H9 (cell line): ENCODE measurements at regions not wholly inside any gene's neighbourhood (a gene's known extent, or its start where the extent isn't known, plus 50 kb on each side); places are given as distances from the start of the nearest gene placed in this dataset.

Experiments
- DNase-seq: peaks from one replicate; pipeline ENCODE4 v3.0.0-alpha.2; 2017
- H2AFZ ChIP-seq: one replicate; pipeline ENCODE4 v1.6.1; 2013; ENCODE audit warnings: mild to moderate bottlenecking, low read length, control low read depth, moderate library complexity
- H2AK5ac ChIP-seq: 2 replicates; pipeline ENCODE4 v1.6.1; 2013; ENCODE audit warnings: low read length, control low read depth, mixed read lengths; ENCODE audit not compliant: insufficient read length
- H2BK120ac ChIP-seq: one replicate; pipeline ENCODE4 v1.6.1; 2013; ENCODE audit warnings: low read depth, mild to moderate bottlenecking, low read length, control low read depth, inconsistent platforms; ENCODE audit not compliant: poor library complexity, severe bottlenecking
- H2BK12ac ChIP-seq: 2 replicates; pipeline ENCODE4 v1.6.1; 2013; ENCODE audit warnings: low read length, control low read depth, mixed read lengths, low read depth; ENCODE audit not compliant: insufficient read length
- H2BK15ac ChIP-seq: 2 replicates; pipeline ENCODE4 v1.6.1; 2013; ENCODE audit warnings: low read depth, low read length, control low read depth
- H2BK20ac ChIP-seq: one replicate; pipeline ENCODE4 v1.6.1; 2013; ENCODE audit warnings: low read depth, mild to moderate bottlenecking, low read length, control low read depth, inconsistent platforms; ENCODE audit not compliant: poor library complexity, severe bottlenecking
- H2BK5ac ChIP-seq: 2 replicates; pipeline ENCODE4 v1.6.1; 2013; ENCODE audit warnings: low read length, control low read depth, mixed read lengths; ENCODE audit not compliant: insufficient read length
- H3K14ac ChIP-seq: 2 replicates; pipeline ENCODE4 v1.6.1; 2013; ENCODE audit warnings: low read length, control low read depth; ENCODE audit not compliant: insufficient read depth
- H3K18ac ChIP-seq: 2 replicates; pipeline ENCODE4 v1.6.1; 2013; ENCODE audit warnings: low read depth, mild to moderate bottlenecking, mixed read lengths, low read length, control low read depth; ENCODE audit not compliant: insufficient read length
- H3K23ac ChIP-seq: 2 replicates; pipeline ENCODE4 v1.6.1; 2013; ENCODE audit warnings: low read length, control low read depth, mixed read lengths, low read depth; ENCODE audit not compliant: insufficient read length
- H3K23me2 ChIP-seq: 2 replicates; pipeline ENCODE4 v1.6.1; 2013; ENCODE audit warnings: low read depth, mild to moderate bottlenecking, mixed read lengths, low read length, control low read depth; ENCODE audit not compliant: insufficient read length, poor library complexity, severe bottlenecking
- H3K27ac ChIP-seq: 2 replicates; pipeline ENCODE4 v1.5.1; 2013; ENCODE audit warnings: low read length, control low read depth, mixed read lengths, low read depth; ENCODE audit not compliant: insufficient read length
- H3K27me3 ChIP-seq: 2 replicates; pipeline ENCODE4 v1.6.1; 2013; ENCODE audit warnings: low read length, control low read depth, inconsistent platforms; ENCODE audit not compliant: insufficient read depth
- H3K4ac ChIP-seq: 2 replicates; pipeline ENCODE4 v1.6.1; 2013; ENCODE audit warnings: low read depth, mild to moderate bottlenecking, control low read depth, inconsistent platforms, low read length, moderate library complexity
- H3K4me1 ChIP-seq: 2 replicates; pipeline ENCODE4 v1.6.1; 2013; ENCODE audit warnings: low read length, control low read depth, inconsistent platforms; ENCODE audit not compliant: insufficient read depth
- H3K4me2 ChIP-seq: 2 replicates; pipeline ENCODE4 v1.6.1; 2013; ENCODE audit warnings: low read length, control low read depth, mixed read lengths; ENCODE audit not compliant: insufficient read length, insufficient read depth
- H3K56ac ChIP-seq: 2 replicates; pipeline ENCODE4 v1.6.1; 2013; ENCODE audit warnings: low read depth, mild to moderate bottlenecking, mixed read lengths, low read length, control low read depth; ENCODE audit not compliant: insufficient read length
- H3K79me1 ChIP-seq: 2 replicates; pipeline ENCODE4 v1.6.1; 2013; ENCODE audit warnings: low read depth, mild to moderate bottlenecking, moderate library complexity, low read length, control low read depth, inconsistent platforms; ENCODE audit not compliant: insufficient read depth, poor library complexity, severe bottlenecking
- H3K79me2 ChIP-seq: 2 replicates; pipeline ENCODE4 v1.6.1; 2013; ENCODE audit warnings: low read length, control low read depth, inconsistent platforms; ENCODE audit not compliant: insufficient read depth
- H3K9ac ChIP-seq: 2 replicates; pipeline ENCODE4 v1.6.1; 2013; ENCODE audit warnings: low read length, control low read depth, mixed read lengths; ENCODE audit not compliant: insufficient read length; ENCODE audit errors: extremely low read depth
- H3K9me3 ChIP-seq: one replicate; pipeline ENCODE4 v1.6.1; 2013; ENCODE audit warnings: low read depth, low read length, inconsistent platforms; ENCODE audit not compliant: control insufficient read depth
- H3T11ph ChIP-seq: one replicate; pipeline ENCODE4 v1.6.1; 2013; ENCODE audit warnings: mild to moderate bottlenecking, low read length, control low read depth, inconsistent platforms
- H4K20me1 ChIP-seq: one replicate; pipeline ENCODE4 v1.6.1; 2013; ENCODE audit not compliant: control insufficient read depth, insufficient read length, insufficient read depth
- H4K5ac ChIP-seq: 2 replicates; pipeline ENCODE4 v1.6.1; 2013; ENCODE audit warnings: low read depth, mild to moderate bottlenecking, mixed read lengths, low read length, control low read depth; ENCODE audit not compliant: insufficient read length
- H4K8ac ChIP-seq: replicated peaks from 2 replicates; pipeline ENCODE4 v1.6.1; 2013; ENCODE audit warnings: low read length, control low read depth, mixed read lengths, low read depth; ENCODE audit not compliant: insufficient read length
- H4K91ac ChIP-seq: 2 replicates; pipeline ENCODE4 v1.6.1; 2013; ENCODE audit warnings: low read depth, mild to moderate bottlenecking, moderate library complexity, mixed read lengths, low read length, control low read depth; ENCODE audit not compliant: insufficient read length
- H3K27ac Mint-ChIP-seq, 3 experiments: 2 replicates in 2 of 3; 3 replicates in 1 of 3; pipeline ENCODE4 v1.8.0; 2020 to 2021; ENCODE audit warnings: mixed read lengths in 3 of 3, mild to moderate bottlenecking in 1 of 3, moderate library complexity in 1 of 3
- H3K27me3 Mint-ChIP-seq: 2 replicates; pipeline ENCODE4 v1.8.0; 2021; ENCODE audit warnings: low read depth, mild to moderate bottlenecking, moderate library complexity, mixed read lengths
- H3K36me3 Mint-ChIP-seq, 3 experiments: 2 replicates in 2 of 3; 3 replicates in 1 of 3; pipeline ENCODE4 v1.8.0; 2020 to 2021; ENCODE audit warnings: low read depth in 3 of 3, mixed read lengths in 3 of 3; ENCODE audit not compliant: insufficient read depth in 1 of 3
- H3K4me1 Mint-ChIP-seq, 2 experiments: 2 replicates each; pipeline ENCODE4 v1.8.0; 2020; ENCODE audit warnings: mixed read lengths in 2 of 2
- H3K4me3 Mint-ChIP-seq, 2 experiments: 2 replicates in 1 of 2; 3 replicates in 1 of 2; pipeline ENCODE4 v1.8.0; 2020 to 2021; ENCODE audit warnings: mild to moderate bottlenecking in 2 of 2, mixed read lengths in 2 of 2, moderate library complexity in 1 of 2
- H3K9me3 Mint-ChIP-seq, 2 experiments: 2 replicates in 1 of 2; 3 replicates in 1 of 2; pipeline ENCODE4 v1.8.0; 2020; ENCODE audit warnings: mild to moderate bottlenecking in 2 of 2, mixed read lengths in 2 of 2, moderate library complexity in 1 of 2
- CTCF ChIP-seq: fragments of 200-600 bp; sonication (generic); conservative IDR thresholded peaks from 3 replicates; pipeline ENCODE4 v1.8.0; 2021; ENCODE audit warnings: antibody characterized with exemption, mild to moderate bottlenecking

DNA sequence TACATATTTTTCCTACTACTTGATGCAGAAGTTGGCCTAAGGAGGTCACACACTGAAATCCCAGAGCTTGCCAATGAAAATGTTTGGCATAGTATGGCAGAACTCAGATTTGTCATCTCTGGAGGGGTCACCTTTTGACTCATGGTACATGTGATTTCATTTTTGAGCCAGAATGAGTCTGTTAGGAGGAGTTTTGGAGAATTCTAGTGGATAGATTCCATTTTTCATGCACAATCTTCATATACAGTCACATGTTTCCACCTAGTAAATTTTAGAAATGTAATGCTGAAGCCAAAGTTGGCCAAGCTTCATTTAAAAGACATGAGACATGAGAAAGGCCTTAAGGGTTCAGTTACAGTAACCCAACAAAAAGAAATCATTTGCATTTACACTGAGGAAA lies 97.8 kb upstream of the IGSF10 start:
- H4K20me1 ChIP-seq = no peaks in the 10 kb centered on the region
- no peak overlapping the region for H4K8ac ChIP-seq
- no peak overlapping the region for H3K9ac ChIP-seq
- no peak overlapping the region for H3T11ph ChIP-seq
- H3K4me3 Mint-ChIP-seq = no peak overlapping the region
- H3K27ac ChIP-seq = no peak overlapping the region
- H4K91ac ChIP-seq = no peak overlapping the region
- peaks cover 6% of the 10 kb centered on the region in 2 experiments for H3K4me1 Mint-ChIP-seq
- H3K23me2 ChIP-seq = no peaks in the 10 kb centered on the region
- H3K23ac ChIP-seq = no peak overlapping the region
- no peak overlapping the region for H2AFZ ChIP-seq
- H3K27me3 ChIP-seq = no peaks in the 10 kb centered on the region
- H3K36me3 Mint-ChIP-seq = peaks cover 0 to 2% (median 0%) of the 10 kb centered on the region in 3 experiments; a peak in 1 of 7 replicates
- no peak overlapping the region for H2BK12ac ChIP-seq
- no peak overlapping the region for H2BK120ac ChIP-seq
- H3K27ac Mint-ChIP-seq = no peak overlapping the region
- H2AK5ac ChIP-seq = no peak overlapping the region
- no peaks in the 10 kb centered on the region for H3K79me2 ChIP-seq
- no peak overlapping the region for H3K4ac ChIP-seq
- H3K4me1 ChIP-seq = no peaks in the 10 kb centered on the region; the same call in 1 of the 2 replicates
- H3K18ac ChIP-seq = no peak overlapping the region
- no peak for TF ChIP-seq CTCF
- H2BK20ac ChIP-seq = no peak overlapping the region
- no peaks in the 10 kb centered on the region for H3K9me3 ChIP-seq
- no peak overlapping the region for H3K14ac ChIP-seq
- no peaks in the 10 kb centered on the region for H3K9me3 Mint-ChIP-seq
- no peak for DNase-seq
- no peaks in the 10 kb centered on the region for H3K79me1 ChIP-seq
- no peak overlapping the region for H4K5ac ChIP-seq
- H3K56ac ChIP-seq = no peak overlapping the region
- H3K27me3 Mint-ChIP-seq = no peaks in the 10 kb centered on the region
- H2BK5ac ChIP-seq = no peak overlapping the region
- H3K4me2 ChIP-seq = no peak overlapping the region
- H2BK15ac ChIP-seq = no peak overlapping the region
